ENCODE measurements at regions not wholly inside any gene's neighbourhood (a gene's known extent, or its start where the extent isn't known, plus 50 kb on each side); places are given as distances from the start of the nearest gene placed in this dataset.

DNA sequence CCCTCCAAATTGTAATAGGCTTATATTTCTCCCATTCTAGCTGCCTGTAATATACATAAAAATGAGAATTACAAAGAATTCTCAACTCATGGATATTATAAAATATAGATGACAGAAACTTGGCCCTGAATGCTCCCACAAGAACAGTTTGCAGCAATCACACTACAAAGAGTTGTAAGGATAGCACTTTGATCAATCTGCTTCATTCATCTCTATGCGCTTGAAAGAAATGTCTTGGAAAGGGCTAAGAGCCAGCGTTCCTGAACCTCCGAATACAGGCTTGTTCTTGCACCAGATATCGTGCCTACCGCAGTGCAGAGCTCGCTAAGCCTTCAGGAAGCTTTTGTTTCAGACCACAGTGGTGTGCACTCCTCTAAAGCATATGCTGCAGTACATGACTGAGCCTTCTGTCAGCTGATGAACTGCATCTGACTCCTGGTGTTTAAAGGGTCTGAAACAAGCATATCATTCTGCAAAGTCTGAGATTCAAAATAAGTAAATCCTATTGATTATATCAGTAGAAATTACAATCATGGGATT is 417.6 kb upstream of the ZFP42 start:
- TF ChIP-seq POLR2A (IDR thresholded peaks at IDR 0.05) = no peak
- no peak for TF ChIP-seq CTCF (IDR thresholded peaks at IDR 0.05)
- whole genome bisulfite sequencing, 4 donors = 58 to 70% (median 67%) methylated on average over 6 of the region's 6 CpGs
- Histone ChIP-seq H3K27me3 (no peaks in the 10 kb centered on the region), H3K4me3 (no peak overlapping the region), H3K36me3 (replicated peaks in 1 of 2) (no peaks in the 10 kb centered on the region), H3K9me3 (replicated peaks in 1 of 3) (no peaks in the 10 kb centered on the region), H3K4me1 (replicated peaks in 1 of 2) (no peaks in the 10 kb centered on the region), H3K27ac (no peak overlapping the region)
- intact Hi-C loops (cut with DNase I) = no loop called here
- no peak for DNase-seq

DNA sequence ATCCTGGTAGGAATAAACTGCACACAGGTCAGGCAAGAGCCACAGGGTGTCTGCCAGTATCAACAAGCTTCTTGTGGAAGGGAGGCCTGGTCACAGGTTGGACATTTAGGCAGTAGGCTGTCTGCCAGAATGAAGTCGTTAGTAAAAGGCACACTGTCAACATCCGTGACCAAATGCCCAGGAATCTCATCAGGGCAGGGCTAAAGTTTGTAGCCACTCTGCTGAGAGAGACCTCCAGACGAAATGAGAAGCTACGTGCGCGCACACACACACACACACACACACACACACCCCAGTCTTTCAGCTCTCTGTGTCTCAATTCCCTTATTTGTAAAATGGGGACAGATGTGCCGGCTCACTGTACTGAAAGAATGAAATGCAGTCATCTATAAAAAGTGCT is 408.7 kb upstream of the ZFP42 start:
- TF ChIP-seq POLR2A (IDR thresholded peaks at IDR 0.05) (no peak), CTCF (IDR thresholded peaks at IDR 0.05) (no peak)
- H3K27me3 ChIP-seq = no peaks in the 10 kb centered on the region
- intact Hi-C loops (cut with DNase I) = no loop called here
- H3K36me3 ChIP-seq (replicated peaks in 1 of 2) = no peaks in the 10 kb centered on the region
- DNase-seq = no peak
- no peaks in the 10 kb centered on the region for H3K9me3 ChIP-seq (replicated peaks in 1 of 3)
- WGBS, 4 donors = 61 to 78% (median 66%) methylated on average over 7 of the region's 7 CpGs
- no peak overlapping the region for H3K4me3 ChIP-seq
- H3K4me1 ChIP-seq (replicated peaks in 1 of 2) = no peaks in the 10 kb centered on the region
- H3K27ac ChIP-seq = no peak overlapping the region

DNA sequence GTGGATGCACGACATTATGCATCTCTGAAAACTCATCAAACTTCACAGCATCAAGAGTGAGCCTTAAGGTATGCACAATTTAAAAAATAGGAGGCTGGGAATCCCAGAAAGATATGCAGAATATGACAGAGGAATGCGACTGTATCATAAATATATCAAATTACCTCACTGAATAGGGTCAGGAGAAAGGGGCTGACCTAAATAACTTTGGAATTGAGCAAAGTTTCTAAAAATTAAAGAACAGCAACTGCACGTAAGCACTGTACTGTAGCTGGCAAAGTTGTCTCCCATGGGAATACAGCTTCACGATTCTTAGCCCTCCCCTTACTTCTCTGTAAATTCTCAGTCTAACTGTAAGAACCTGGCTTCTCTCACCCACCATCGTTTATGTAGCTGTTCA is 397.4 kb upstream of the ZFP42 start:
- TF ChIP-seq POLR2A (IDR thresholded peaks at IDR 0.05) (no peak), CTCF (IDR thresholded peaks at IDR 0.05) (no peak)
- Histone ChIP-seq H3K27ac (no peak overlapping the region), H3K36me3 (replicated peaks in 1 of 2) (no peaks in the 10 kb centered on the region), H3K4me3 (no peak overlapping the region), H3K4me1 (replicated peaks in 1 of 2) (no peaks in the 10 kb centered on the region), H3K27me3 (no peaks in the 10 kb centered on the region), H3K9me3 (replicated peaks in 1 of 3) (no peaks in the 10 kb centered on the region)
- 58 to 68% (median 65%) methylated on average over 5 of the region's 5 CpGs for WGBS, 4 donors
- intact Hi-C loops (cut with DNase I) = no loop called here
- no peak for DNase-seq

DNA sequence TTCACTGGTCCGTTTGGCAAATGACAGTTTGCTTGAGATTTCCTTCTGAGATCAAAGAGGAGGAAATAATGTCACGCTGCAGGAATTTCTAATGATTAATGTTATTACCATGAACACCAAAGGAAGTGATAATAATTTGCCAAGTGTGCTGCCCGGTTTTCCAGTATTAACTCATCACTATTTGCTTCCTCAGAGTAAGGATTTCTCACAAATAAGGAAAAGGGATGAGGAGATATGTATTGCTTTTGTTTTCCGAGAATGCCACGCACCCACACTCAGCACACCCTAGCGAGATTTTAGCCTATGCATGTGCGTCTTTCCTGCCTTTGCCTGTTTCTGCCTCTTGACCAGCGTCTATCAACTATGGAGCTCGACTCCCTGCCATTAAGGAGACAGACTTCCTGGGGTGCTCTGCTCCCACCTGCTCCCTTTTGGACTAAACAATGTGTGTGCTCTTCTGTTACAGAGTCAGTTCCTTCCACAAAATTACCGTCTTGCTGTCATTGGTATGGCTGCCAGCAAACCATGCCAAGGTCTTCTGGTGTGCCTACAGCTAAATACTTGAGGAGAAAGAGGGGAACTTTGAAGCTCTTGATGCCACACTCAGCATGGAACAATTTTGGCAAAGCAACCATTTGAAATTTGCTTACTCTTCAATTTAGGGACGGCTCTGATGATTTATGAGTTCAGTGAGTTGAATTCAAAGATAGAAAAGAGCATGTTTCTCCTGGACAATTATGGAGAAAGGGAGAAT is 393.1 kb upstream of the ZFP42 start:
- Histone ChIP-seq H3K36me3 (replicated peaks in 1 of 2) (no peaks in the 10 kb centered on the region), H3K27ac (no peak overlapping the region), H3K9me3 (replicated peaks in 1 of 3) (no peaks in the 10 kb centered on the region), H3K4me1 (replicated peaks in 1 of 2) (no peaks in the 10 kb centered on the region), H3K4me3 (no peak overlapping the region), H3K27me3 (peaks cover 12% of the 10 kb centered on the region)
- intact Hi-C loops (cut with DNase I) = no loop called here
- 47 to 52% (median 50%) methylated on average over 11 of the region's 11 CpGs for WGBS, 4 donors
- TF ChIP-seq POLR2A (IDR thresholded peaks at IDR 0.05) (no peak), CTCF (IDR thresholded peaks at IDR 0.05) (no peak)
- DNase-seq = no peak
